ENCODE measurements at regions not wholly inside any gene's neighbourhood (a gene's known extent, or its start where the extent isn't known, plus 50 kb on each side); places are given as distances from the start of the nearest gene placed in this dataset.

GRCh38 chr1:221381910-221382623, 359.8 kb downstream of the DUSP10 start:
- DNase-seq: no peak

GRCh38 chr1:221392453-221392852, 349.4 kb downstream of the DUSP10 start:
- peak; percentile 2 to 33 (median 15) for DNase-seq

GRCh38 chr1:221394011-221394544, 347.8 kb downstream of the DUSP10 start:
- DNase-seq: no peak

GRCh38 chr1:221396526-221396925, 345.4 kb downstream of the DUSP10 start:
- no peak for DNase-seq

- no peak for DNase-seq
These were observed 344.7 kb downstream of the DUSP10 start for GRCh38 chr1:221397141-221397540.

- DNase-seq: no peak
These were observed 344.3 kb downstream of the DUSP10 start for GRCh38 chr1:221397606-221398005.

GRCh38 chr1:221405146-221405545, 336.7 kb downstream of the DUSP10 start:
- peak in 2 of 3 donors; percentile 17 to 23 for DNase-seq

- no peak for DNase-seq
These were observed 333.6 kb downstream of the DUSP10 start for GRCh38 chr1:221408117-221408803.

- DNase-seq: no peak
These were observed 330.6 kb downstream of the DUSP10 start for GRCh38 chr1:221411283-221411682.

GRCh38 chr1:221414772-221415539, 326.9 kb downstream of the DUSP10 start:
- DNase-seq: no peak

- DNase-seq: no peak
These were observed 326.2 kb downstream of the DUSP10 start for GRCh38 chr1:221415651-221416050.

- DNase-seq: no peak
These were observed 325.7 kb downstream of the DUSP10 start for GRCh38 chr1:221416142-221416541.

GRCh38 chr1:221416723-221417122, 325.2 kb downstream of the DUSP10 start:
- no peak for DNase-seq

- no peak for DNase-seq
These were observed 323.5 kb downstream of the DUSP10 start for GRCh38 chr1:221418346-221418745.

- no peak for DNase-seq
These were observed 322.3 kb downstream of the DUSP10 start for GRCh38 chr1:221419513-221420095.

- peak; percentile 47 to 79 (median 75) for DNase-seq
These were observed 312.6 kb downstream of the DUSP10 start for GRCh38 chr1:221429264-221429663.

- no peak for DNase-seq
These were observed 311.5 kb downstream of the DUSP10 start for GRCh38 chr1:221430152-221430960.

GRCh38 chr1:221431068-221431651, 310.7 kb downstream of the DUSP10 start:
- no peak for DNase-seq

GRCh38 chr1:221431961-221432360, 309.9 kb downstream of the DUSP10 start:
- no peak for DNase-seq

GRCh38 chr1:221435504-221435904, 306.4 kb downstream of the DUSP10 start:
- peak; percentile 68 to 86 (median 84) for DNase-seq

- no peak for DNase-seq
These were observed 304.7 kb downstream of the DUSP10 start for GRCh38 chr1:221437171-221437570.

GRCh38 chr1:221437926-221438325, 304.0 kb downstream of the DUSP10 start:
- no peak for DNase-seq

All from suppressor macrophage treated with lipopolysaccharide for 1 hour (primary cell).